ENCODE measurements at regions not wholly inside any gene's neighbourhood (a gene's known extent, or its start where the extent isn't known, plus 50 kb on each side); places are given as distances from the start of the nearest gene placed in this dataset.
"Not testable (repeated sequence)": the region's sequence is repeated elsewhere in the genome, so short reads cannot be mapped to it uniquely, and the experiment has no call there.

DNA sequence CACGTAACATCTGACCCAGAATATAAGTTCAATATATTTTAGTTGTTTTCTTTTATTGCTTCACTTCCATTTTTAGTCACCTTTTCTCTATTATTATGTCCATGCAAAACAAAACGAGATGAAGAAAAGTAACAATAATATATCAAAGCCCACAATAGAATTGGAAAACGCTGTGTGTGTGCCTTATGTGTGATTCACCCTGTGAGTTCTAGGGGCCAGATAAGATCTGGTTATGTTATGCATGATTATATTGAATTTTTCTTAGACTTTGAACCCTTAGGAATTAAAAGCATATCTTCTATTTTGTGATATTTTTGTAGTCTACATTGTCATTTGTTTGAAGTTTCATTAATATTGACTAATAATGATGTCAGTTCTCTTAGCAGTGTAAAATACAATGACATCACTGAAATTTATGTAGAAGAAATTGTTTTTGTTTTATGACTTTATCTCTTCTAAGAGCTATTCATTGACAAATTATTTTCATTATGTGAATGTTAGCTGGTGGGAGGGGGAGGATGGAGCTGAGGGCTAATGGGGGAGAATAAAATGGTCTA, 243.6 kb downstream of the TFAP2B start:
- no peak for FAIRE-seq

GRCh38 chr6:51077821-51078518, 259.3 kb downstream of the TFAP2B start:
- no peak for FAIRE-seq

DNA sequence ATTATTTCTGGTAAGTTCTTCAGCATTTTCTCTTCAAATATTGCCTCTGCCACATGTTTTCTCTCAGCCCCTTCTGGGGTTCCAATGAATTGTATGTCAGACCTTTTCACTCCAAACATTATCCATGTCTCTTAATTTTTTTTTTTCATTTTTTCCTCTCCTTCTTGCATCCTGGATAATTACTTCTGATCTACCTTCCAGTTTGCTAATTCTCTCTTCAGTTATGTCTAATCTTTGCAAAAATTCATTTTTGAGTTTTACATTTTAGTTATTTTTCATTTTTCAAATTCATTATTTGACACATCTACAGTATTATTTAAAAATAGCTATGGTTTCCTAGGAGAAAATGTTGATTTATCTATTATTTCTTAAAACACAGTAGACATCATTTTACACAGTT, 271.7 kb downstream of the TFAP2B start:
- FAIRE-seq: no peak

- FAIRE-seq: no peak
Measured at GRCh38 chr6:51093871-51094270, 275.2 kb downstream of the TFAP2B start.

DNA sequence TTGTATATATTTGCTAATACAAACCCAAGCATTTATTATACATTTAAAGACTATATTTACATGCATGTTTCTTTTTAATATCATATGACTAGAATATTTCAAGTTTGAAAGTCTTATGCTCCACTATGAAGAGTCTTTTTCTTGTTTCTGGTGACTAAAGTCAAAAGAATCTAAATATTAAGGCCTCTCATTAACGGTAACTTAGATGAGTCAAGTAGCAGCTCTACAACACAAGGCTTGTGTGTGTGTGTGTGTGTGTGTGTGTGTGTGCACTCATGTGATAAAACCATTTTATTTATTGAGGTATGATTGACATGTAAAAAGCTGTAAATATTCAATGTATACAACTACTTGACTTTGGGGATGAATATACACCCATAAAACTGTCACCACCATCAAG, 275.6 kb downstream of the TFAP2B start:
- no peak for FAIRE-seq

DNA sequence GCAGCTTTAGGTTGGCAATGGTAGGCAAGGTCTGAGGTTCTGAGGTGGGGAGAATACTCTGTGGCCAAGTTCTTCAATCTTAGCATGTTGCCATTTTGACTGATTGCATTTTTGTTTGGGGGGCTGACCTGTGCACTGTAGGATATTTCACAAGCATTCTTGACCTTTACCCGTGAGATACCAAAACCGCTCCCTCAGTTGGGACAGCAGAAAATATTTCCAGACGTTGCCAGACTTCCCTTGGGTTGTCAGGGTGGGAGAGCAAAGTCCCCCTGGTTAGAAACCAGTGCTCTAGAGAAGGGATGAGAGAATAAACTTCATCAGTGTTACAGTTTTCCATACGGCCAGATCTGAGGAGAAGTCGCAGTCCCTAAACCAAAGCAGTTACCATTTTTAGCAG, 279.6 kb downstream of the TFAP2B start:
- no peak for FAIRE-seq

- FAIRE-seq: no peak
Measured at GRCh38 chr6:51098791-51099190, 280.1 kb downstream of the TFAP2B start.

GRCh38 chr6:51099201-51099600, 280.5 kb downstream of the TFAP2B start:
- FAIRE-seq: no peak

DNA sequence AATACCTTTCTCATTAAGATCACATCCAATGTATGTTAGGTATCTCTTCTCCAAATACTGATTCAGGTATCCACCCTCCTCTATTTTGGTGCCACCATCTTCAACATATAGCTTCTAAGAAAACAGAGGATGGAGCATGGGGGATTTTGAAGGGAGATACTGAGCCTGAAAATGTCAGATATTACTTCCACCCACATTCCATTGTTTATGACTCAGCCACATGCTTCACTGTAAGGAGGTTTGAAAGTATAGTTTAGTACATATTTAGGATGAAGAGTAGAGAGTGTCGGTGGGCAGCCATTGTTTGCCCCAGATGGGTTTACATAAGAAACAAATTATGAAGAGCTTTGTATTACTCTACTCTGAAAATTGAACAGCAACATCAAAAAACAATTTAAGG, 286.7 kb downstream of the TFAP2B start:
- FAIRE-seq: no peak

- FAIRE-seq: no peak
Measured at GRCh38 chr6:51107769-51108203, 289.1 kb downstream of the TFAP2B start.

DNA sequence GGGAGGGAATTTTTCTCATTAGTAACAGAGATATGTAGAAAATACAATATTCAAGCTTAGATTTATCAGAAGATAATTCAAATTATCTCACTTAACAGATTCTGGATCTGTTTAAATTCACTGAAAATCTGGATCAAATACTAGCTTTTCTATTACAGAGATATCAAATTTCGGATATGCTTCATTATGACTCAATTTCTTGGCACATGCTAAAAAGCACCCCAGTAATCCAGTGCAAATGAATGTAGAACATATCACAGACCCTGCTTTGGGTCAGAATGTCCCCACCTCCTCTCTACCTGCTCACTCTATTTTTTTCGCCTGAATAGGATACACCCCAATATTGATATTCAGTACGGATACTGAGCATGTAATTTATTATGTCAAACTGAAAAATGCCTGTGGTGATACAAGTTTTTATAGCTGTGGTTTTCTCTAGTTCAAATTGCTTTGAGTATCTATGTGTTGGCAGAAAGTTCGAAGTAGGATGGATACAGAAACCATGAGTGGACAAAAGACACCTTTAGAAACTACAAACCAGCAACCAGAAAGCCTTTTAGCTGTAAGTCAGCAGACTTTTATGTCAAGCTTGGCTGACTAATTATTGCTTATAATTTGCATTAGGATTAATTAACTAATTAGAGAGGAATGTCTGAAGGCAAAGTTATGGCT, 290.0 kb downstream of the TFAP2B start:
- FAIRE-seq: no peak

GRCh38 chr6:51112731-51113130, 294.1 kb downstream of the TFAP2B start:
- no peak for FAIRE-seq

GRCh38 chr6:51116723-51117122, 298.1 kb downstream of the TFAP2B start:
- no peak for FAIRE-seq

- no peak for FAIRE-seq
Measured at GRCh38 chr6:51118792-51119191, 300.1 kb downstream of the TFAP2B start.

GRCh38 chr6:51120016-51120415, 301.3 kb downstream of the TFAP2B start:
- no peak for FAIRE-seq

- not testable (repeated sequence) for FAIRE-seq
Measured at GRCh38 chr6:51121380-51121976, 302.8 kb downstream of the TFAP2B start.

DNA sequence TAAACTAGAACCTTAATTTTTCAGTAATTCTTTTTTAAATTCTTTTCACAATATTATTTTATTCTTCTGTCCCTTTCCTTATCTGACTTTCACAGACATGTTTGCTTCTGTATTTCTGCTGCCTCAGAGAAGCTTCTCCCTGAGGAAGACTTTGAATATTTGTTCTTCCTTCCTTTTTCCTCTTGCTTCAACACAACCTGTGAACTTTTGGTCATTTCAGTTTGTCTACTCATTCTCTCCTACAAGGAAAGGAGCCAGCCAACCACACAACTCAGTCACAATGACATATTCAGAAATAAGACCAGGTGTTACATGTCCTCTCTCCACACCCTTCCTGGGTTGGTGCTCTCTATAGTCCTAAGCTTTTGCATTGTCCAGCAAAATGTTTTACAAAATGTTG, 310.4 kb downstream of the TFAP2B start:
- no peak for FAIRE-seq

- no peak for FAIRE-seq
Measured at GRCh38 chr6:51137777-51138176, 319.1 kb downstream of the TFAP2B start.

GRCh38 chr6:51139950-51140385, 321.3 kb downstream of the TFAP2B start:
- FAIRE-seq: no peak

GRCh38 chr6:51141080-51141479, 322.4 kb downstream of the TFAP2B start:
- FAIRE-seq: no peak

DNA sequence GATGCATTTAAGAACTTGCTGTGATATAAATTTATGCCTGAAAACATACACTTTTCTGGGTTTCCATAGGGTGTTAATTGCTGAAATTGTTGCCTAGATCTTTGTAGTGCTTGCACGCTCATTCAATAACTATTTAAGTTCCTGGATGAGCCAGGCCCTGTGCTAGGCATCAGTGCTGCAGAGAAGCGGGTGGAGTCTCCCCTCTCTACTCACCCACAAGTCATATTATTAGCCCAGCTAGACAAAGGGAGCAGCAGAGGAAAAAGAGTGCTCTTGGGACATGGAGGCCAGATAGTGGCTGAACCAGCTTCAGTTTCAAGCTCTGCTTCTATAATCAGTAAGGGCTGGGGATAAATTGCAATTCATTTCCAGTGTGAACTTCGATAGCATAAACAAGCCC, 329.1 kb downstream of the TFAP2B start:
- no peak for FAIRE-seq

- FAIRE-seq: no peak
Measured at GRCh38 chr6:51152594-51152993, 333.9 kb downstream of the TFAP2B start.

- no peak for FAIRE-seq
Measured at GRCh38 chr6:51153109-51153508, 334.4 kb downstream of the TFAP2B start.

DNA sequence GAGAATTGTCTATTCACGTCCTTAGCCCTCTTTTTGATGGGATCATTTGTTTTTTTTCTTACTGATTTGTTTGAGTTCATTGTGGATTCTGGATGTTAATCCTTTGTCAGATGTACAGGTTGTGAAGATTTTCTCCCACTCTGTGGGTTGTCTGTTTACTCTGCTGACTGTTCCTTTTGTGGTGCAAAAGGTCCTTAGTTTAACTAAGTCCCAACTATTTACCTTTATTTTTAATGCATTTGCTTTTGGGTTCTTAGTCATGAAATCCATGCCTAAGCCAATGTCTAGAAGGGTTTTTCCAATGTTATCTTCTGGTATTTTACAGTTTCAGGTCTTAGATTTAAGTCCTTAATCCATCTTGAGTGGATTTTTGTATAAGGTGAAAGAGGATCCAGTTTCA, 336.3 kb downstream of the TFAP2B start:
- not testable (repeated sequence) for FAIRE-seq
